ENCODE measurements at regions not wholly inside any gene's neighbourhood (a gene's known extent, or its start where the extent isn't known, plus 50 kb on each side); places are given as distances from the start of the nearest gene placed in this dataset.

DNA sequence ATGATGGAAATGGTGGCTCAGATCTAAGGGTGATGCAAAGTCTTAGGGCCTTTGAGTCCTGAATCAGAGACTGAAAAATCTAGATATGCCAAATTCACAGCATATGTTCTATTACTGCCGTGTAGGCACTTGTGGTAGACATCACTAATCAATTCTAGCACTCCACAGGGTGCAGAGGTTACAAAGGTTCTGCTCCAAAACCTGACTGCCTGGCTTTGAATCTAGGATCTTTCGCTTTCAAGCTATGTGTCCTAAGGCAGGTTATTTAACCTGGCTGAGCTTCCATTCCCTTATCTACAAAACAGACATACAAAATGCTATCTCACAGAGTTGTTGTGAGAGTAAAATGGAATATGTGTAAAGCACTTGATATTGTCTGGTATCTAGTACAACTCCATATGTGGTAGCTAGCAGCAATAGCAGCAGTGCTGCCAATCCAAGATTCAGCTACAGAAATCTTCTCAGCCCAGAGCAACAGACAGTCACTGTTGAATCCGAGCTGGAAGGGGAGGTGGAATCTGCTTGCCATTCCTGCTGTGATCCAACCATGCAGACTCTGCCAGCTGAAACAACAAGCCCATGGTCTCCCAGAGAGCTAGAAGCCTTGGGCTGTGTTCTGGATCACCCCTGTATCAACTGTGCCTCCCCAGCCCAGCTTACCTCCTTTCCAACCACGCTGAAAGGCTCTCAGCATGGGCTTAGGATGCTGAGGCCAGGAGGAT lies 206.9 kb downstream of the TFAP2C start:
- DNase-seq (ENCODE audit: low spot score) = no peak

DNA sequence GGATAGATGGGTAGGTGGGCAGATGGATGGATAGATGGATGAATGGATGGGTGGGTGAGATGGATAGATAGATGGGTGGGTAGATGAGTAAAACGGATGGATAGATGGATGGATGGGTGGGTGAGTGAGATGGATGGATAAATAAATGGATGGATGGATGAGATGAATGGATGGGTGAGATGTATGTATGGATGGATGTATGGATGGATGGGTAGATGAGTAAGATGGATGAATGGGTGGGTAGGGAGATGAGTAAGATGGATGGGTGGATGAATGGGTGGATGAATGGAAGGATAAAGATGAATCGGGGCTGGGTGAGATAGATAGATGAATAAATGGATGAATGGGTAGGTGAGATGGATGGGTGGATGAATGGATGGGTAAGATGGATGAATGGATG lies 210.1 kb downstream of the TFAP2C start:
- DNase-seq (ENCODE audit: low spot score) = no peak

DNA sequence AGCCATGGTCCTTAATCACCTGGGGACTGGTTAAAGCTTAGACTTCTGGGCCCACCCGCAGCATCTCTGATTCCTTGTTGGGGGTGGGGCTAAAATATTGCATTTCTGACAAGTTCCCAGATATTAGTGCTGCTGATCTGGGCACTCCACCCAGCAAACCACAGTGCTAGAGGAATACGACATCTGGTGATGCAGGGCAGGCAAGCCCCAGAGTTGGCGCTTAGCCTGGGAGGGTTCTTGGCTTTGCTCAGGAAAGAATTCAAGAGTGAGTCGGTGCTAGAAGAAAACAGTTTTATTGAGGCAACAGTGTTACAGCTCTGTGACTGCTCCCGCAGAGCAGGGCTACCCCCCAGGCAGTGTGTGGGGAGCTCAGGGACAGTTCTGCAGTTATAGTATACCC lies 210.7 kb downstream of the TFAP2C start:
- DNase-seq (ENCODE audit: low spot score) = no peak

DNA sequence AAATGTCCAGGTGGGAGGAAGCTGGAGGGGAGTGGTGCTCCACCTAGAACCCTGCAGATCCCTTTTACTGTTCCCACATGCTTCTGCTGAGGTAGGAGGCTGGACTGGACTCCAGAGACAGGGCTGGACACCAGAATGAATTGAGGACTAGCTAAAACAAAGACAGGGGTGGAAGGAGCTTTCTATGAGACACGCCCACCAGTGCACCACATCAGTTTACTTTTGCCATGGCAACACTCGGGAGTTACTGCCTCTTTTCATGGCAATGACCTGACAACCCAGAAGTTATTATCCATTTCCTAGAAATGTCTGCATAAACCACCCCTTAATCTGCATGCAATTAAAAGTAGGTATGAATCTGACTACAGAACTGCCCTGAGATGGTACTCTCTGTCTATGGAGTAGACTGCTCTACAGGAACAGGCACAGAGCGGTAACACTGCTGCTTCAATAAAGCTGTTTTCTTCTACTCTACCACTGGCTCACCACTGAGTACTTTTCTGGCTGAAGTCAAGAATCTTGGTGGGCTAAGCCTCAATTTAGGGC lies 211.7 kb downstream of the TFAP2C start:
- DNase-seq (ENCODE audit: low spot score) = no peak

DNA sequence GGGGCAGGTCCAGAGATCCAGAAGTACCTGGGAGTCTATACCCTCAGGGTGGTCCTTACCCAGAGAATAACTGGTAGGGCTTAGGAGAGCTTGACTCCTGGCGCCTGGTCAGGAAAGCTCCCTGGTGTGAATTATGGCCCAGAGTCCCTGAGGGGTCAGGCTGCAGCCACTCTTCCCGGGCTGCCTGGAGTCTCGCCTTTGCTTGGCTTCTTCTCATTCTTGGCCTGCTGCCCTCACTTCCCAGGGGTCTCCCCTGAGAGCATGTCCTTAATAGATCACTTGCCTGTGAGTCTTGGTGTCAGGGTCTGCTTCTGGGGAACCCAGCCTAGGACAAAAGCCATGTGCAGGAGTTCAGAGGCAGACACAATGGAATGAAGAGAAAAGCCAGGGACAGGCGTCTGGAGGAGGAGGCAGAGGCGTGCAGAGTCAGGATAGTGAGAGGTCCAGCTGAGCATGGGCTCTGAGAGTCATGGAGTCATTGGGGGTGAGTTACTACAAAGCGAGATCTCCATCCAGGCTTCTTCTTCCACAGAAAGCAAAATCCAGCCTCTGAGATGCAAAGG lies 212.3 kb downstream of the TFAP2C start:
- no peak for DNase-seq (ENCODE audit: low spot score)

DNA sequence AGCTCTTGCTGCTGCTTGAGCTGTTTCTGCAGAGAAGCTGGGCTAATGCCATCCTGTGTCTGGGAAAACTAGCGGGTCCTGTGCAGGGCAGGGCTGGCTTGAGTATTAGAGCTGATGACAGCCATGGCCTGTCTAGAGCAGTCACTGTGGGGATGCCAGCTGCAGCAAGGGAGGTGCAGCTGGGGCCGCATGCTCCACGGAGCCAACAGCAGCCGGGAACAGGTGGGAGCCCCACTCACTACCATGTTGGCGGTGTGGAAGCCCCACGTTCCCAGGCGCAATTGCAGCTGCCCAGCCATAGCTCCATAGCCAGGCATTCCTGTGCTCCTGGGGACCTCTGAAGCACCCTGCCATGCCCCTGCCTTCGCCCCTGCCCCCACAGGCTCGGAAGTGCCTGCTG lies 212.9 kb downstream of the TFAP2C start:
- no peak for DNase-seq (ENCODE audit: low spot score)

DNA sequence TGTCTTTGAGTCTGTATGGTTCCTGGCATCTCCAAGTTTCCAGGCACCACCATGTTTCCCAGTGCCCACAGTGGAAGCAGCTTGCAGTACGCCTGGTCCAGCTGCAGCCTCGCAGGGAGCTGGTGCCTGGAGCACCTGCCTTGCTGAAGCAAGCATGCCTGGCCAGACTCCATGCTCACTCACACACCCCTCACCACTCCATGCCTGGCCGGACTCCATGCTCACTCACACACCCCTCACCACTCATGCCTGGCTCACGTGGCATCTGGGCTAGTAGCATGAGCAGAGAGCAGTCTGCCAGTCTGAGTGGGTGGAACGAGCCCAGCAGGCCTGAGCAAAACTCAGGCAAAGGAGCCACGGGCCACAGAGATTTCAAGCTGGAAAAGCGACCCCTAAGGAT lies 214.3 kb downstream of the TFAP2C start:
- DNase-seq (ENCODE audit: low spot score) = no peak

DNA sequence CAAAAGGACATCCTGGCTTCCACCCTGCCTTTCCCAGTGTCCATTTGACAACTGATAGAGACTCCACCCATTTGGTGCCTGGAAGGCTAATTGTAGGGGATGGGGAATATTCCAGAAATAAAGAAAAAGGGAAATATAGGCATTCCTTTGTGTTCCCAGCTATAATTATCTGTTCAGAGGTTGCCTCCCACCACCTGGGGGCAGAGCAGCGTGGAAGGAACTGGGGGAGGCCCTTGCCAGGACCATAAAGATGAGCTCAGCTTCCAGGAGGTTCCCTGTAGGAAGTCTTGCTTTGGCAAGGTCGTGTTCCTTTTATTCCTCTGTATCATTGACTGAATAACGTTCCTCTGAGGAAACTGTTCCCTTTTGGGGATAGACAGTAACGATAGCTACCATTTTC lies 214.7 kb downstream of the TFAP2C start:
- no peak for DNase-seq (ENCODE audit: low spot score)

DNA sequence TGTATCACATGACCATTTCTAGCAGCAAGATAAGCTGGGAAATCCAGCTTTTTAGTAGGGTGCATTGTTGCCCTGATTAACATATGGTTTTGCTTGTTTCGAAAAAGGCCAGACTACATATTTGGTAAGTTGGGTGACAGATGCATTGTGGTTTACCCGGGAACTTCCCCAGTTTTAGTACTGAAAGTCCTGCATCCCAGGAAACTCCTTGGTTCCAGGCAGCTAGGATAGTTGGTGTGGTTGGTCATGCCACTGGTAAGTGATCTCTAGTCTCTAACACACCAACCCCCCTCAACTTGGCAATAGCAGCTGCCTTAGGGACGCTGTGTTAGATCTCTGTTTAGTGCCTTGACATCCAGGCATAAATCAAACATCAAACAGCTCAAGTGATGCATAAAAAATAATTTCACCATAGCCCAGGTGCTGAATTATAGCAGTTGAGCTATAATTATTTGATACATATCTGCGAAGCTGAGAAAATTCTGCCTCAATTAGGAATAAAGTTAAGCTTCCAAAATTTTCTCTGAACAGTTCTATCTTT lies 216.5 kb downstream of the TFAP2C start:
- DNase-seq (ENCODE audit: low spot score) = no peak

DNA sequence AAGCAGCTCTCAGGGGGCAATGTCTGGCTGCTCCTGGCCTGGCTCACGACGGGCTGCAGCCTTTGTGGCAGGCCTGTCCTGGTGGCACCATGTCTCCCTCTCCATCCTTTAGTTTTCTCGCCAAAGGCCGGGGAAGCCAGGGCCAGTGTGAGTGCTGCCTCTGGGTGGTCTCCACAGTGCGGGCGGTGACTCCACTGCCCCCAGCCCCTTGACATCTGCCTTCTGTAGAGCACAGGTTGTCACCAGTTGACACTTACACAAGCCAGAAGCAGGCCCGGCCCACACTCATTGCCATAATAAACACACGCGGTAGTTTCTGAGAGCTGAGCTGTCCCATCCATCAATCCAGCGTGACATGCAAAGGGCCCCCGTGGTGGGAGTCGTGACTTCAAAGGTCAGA lies 219.5 kb downstream of the TFAP2C start:
- no peak for DNase-seq (ENCODE audit: low spot score)

DNA sequence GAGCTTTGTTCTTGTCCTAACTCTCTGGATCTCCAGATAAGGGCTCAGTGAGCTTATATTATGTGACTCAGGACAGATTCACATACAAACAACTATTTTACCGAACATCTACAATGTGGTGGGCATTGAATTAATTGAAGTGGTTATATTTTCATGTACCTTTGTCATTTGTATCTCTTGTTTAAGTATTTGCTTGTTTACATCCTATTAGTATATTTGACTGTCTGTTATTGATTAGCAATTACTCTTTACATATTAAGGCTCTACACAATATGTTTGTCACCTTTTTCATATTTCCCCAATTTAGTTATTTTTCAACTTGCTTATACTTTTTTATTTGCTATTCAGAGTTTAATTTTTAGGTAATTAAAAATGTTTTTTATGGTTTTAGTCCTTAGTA lies 222.4 kb downstream of the TFAP2C start:
- no peak for DNase-seq (ENCODE audit: low spot score)

DNA sequence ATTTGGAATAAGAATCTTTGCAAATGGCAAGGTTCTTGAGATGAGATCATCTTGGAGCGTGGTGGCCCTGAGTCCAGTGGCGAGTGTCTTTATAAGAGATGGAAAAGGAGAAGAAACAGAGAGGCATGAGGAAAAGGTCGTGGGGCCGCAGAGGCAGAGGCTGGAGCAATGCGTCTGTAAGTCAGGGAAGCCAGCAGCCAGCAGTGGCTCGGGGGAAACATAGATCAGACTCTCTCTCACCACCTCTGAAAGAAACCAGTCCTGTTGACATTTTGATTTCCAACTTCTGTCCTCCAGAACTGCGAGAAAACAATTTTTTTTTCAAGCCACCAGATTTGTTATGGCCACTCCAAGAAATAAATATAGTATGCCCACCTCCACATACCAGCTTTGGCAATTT lies 226.6 kb downstream of the TFAP2C start:
- no peak for DNase-seq (ENCODE audit: low spot score)

DNA sequence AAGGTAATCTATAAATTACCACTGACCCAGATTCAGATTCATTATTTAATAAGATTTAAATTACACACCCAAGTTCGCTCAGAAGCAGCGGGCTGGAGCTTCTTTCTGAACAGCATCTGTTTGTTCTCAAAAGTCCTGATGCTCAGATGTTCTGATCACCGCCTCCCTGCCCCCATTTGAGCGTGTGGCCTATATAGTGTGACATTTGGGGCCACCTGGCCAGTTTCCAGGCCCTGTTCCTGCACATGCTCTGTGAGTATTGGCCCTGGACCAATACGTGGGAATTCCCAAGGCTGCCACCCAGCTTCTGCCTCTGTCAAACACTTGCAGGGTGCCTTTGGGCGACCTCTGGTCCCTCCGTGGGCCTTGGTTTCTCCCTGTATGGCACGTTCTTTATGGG lies 228.8 kb downstream of the TFAP2C start:
- DNase-seq (ENCODE audit: low spot score) = no peak

DNA sequence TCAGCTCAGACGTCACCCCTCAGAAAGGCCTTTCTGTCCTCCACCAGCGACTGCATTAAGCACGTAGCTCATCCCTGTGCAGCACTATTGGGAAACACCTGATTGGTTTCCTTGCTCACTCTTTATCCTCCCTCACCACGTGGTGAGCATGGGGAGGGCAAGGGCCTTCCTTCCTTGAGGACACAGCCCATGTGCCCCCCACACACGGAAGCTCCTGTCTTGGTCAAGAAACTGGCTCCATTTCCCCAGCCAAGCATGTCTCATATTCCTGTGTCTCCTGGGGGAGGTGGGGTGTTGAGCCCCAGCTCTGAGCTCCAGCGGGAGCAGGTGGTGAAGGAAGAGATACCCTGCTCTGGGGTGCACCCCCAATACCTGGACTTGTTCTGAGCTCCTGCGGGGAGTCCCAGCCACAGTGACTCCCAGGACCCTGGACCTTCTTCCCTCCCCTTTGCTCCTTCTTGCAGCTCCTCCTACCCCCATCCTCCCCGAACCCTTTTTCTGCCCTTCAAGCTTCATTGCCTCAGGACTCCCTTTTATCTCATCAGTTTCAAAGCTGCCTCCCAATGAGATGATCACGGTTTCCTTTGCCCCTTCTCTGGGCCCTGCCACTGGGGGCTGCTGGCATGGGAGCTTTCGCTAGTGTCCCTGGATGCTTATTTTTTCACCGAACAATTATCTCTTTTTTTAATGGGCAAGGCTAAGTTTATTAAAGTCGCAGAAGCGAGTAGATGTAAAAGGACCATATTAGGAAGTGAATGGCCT lies 230.1 kb downstream of the TFAP2C start:
- DNase-seq (ENCODE audit: low spot score) = no peak

DNA sequence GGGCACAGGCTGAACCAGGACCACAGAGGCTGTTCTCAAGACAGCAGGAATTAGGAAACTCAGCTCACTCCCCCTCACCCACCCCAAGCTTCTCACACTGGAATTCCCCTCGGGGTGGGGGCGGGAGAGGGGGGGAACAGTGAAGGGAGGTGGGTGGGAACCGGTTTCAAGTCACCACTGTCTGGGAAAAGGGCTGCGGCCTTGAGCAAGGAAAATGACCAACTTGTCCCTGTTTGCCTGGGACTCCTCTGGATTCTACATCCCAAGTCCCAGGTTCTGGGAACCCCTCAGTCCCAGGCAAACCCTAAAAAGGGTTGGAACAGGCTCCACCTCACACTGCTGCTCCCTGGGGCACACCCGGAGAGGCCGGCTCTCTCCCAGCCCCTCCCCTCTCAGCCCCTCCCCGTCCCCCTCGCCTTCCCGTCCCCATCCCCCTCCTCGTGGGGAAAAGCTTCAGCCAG lies 230.7 kb downstream of the TFAP2C start:
- DNase-seq (ENCODE audit: low spot score) = no peak

DNA sequence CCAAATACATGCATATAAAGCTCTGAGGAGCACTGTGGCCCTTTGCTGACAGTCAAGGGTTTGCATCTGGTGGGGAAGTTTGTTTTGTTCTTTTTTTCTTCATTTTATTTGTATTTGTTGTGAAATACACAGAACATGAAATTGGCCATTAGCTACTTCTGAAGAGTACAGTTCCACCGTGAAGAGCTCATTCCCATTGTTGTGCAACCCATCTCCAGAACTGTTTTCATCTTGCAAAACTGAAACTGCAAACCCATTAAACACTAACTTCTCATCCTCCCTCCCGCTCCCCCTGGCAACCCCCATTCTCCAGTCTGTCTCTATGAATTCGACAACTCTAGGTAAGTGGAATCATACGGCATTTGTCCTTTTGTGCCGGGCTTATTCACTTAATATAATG lies 231.3 kb downstream of the TFAP2C start:
- DNase-seq (ENCODE audit: low spot score) = no peak

DNA sequence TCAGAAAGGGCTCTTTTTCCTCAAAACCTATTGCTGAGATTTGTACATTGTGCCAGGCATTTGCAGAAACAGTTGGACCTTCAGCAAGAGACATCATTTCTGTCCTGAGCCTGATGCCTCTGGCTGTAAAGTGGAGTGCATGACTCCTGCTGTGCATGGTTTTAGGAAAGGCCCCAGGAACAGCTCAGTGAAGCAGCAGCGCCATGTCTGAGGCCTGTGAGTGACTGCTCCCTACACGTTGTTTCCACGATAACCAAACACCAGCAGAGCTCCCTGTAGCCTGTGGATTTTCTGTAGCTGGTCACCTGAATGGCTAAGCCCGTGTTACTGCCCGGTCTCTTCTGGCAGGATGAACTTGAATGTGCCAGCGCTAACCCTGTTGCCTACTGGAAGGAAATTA lies 232.5 kb downstream of the TFAP2C start:
- no peak for DNase-seq (ENCODE audit: low spot score)

DNA sequence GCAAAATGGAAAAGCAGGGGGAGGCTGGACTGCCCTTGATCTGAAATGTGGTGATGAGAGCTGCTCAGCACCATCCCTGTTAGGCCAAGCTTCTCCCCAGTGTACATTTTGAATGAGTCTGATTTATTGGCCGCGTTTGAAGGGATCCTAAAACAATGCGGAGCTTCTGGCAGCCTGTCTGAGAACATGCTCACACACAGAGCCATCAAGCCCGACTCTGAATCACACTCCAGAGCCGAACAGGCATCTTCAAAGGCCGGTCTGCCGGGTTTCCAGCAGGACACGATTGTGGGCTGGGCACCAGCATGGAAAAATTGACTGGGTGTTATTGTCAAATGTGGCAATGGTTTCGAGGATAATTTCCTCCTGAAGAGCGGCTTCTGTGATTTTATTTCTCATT lies 235.9 kb downstream of the TFAP2C start:
- no peak for DNase-seq (ENCODE audit: low spot score)

DNA sequence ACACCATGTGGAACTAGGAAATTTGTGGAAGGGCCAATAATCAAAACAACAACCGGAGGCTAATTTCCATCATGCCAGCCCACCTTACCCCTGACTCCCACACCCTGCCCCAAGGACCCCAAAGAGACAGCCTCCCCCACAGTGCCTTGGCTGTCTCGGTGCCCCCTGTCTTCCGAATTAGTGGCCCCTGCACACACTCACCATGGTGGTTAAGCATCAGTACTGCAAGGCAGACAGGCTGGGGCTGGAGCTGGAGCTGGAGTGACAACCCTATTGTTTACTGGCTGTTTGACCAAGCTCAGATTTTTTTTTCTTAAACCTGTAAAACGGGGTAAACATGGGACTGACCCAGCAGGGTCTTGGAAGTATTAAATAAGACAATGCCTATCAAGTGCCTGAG lies 238.0 kb downstream of the TFAP2C start:
- no peak for DNase-seq (ENCODE audit: low spot score)

DNA sequence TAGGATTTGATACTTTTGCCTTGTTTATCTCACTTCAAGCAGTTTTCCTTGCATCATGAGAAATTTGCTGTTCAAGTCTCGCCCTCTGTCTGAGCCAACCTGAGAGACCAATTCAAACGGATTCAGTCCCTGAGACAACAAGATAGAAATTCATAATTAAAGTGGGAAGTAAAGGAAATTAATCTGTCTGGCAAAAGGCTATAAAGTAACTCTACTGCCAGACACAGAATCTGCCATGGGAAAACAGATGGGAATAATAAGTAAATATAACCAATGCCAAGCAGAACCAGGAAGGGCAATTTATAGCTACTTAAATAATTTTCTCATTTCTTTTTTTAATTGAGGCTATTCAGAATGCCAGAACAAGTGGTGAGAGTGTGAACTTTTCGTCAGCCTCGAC lies 239.6 kb downstream of the TFAP2C start:
- no peak for DNase-seq (ENCODE audit: low spot score)

DNA sequence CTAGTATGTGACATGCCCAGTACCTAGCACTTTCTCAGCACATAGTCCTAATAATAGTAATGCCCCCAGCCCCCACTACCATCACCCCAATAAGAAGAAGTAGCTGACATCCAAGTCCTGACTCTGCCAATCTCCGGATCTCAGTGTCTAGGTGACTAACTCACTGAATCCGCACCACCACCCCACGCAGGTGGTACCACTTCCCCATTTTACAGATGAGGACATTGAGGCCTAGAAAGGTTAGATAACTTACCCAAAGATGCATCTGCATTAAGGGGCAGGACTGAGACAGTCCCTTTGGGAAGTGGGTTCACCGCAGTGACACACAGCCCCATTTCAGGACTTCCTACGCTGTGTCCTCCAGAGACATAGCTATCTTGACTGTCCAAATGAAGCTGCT lies 241.2 kb downstream of the TFAP2C start:
- DNase-seq (ENCODE audit: low spot score) = no peak

DNA sequence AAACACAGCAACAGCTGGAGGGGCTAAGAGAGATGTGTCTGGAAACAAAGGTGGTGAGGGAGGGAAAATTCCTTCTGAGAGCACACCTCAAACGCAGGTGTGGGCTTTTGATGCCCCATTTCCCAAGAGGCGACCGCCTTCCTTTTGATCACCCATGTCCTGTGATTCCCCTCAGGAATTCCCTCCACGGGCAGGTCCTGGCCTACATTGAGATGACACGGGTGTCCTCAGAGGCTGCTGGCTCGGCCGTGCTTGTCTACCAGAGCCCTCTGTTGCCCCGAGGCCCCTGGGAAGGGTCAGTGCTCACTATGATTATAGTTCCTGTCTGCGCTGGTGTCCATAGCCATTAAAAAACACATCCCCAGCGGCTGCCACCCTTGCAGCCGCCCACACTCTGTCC lies 242.6 kb downstream of the TFAP2C start:
- DNase-seq (ENCODE audit: low spot score) = no peak
